ENCODE measurements at regions not wholly inside any gene's neighbourhood (a gene's known extent, or its start where the extent isn't known, plus 50 kb on each side); places are given as distances from the start of the nearest gene placed in this dataset.
A peak's percentile ranks its signal among the peaks of the same experiment; 100 is the strongest.

- Mint-ChIP-seq H3K36me3 (ENCODE audit: low read depth) (no peaks in the 10 kb centered on the region), H3K4me1 (ENCODE audit: low read depth) (no peaks in the 10 kb centered on the region), H3K27me3 (ENCODE audit: low read depth) (no peaks in the 10 kb centered on the region), H3K27ac (ENCODE audit: unreplicated experiment) (no peak overlapping the region), H3K4me3 (ENCODE audit: unreplicated experiment) (no peak overlapping the region), H3K9me3 (ENCODE audit: low read depth) (peaks cover 5% of the 10 kb centered on the region)
- no peak for DNase-seq (ENCODE audit: low spot score)
- TF ChIP-seq, protein P1, sequence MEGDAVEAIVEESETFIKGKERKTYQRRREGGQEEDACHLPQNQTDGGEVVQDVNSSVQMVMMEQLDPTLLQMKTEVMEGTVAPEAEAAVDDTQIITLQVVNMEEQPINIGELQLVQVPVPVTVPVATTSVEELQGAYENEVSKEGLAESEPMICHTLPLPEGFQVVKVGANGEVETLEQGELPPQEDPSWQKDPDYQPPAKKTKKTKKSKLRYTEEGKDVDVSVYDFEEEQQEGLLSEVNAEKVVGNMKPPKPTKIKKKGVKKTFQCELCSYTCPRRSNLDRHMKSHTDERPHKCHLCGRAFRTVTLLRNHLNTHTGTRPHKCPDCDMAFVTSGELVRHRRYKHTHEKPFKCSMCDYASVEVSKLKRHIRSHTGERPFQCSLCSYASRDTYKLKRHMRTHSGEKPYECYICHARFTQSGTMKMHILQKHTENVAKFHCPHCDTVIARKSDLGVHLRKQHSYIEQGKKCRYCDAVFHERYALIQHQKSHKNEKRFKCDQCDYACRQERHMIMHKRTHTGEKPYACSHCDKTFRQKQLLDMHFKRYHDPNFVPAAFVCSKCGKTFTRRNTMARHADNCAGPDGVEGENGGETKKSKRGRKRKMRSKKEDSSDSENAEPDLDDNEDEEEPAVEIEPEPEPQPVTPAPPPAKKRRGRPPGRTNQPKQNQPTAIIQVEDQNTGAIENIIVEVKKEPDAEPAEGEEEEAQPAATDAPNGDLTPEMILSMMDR (IDR thresholded peaks at IDR 0.05), result no peak
These were observed 160.9 kb downstream of the FGF9 start for GRCh38 chr13:21831654-21832324.

GRCh38 chr13:21833921-21834320 lies 163.0 kb downstream of the FGF9 start:
- Mint-ChIP-seq H3K4me1 (ENCODE audit: low read depth) (peaks cover 9% of the 10 kb centered on the region), H3K27ac (ENCODE audit: unreplicated experiment) (no peak overlapping the region), H3K4me3 (ENCODE audit: unreplicated experiment) (no peak overlapping the region), H3K27me3 (ENCODE audit: low read depth) (no peaks in the 10 kb centered on the region), H3K9me3 (ENCODE audit: low read depth) (peaks cover 5% of the 10 kb centered on the region), H3K36me3 (ENCODE audit: low read depth) (no peaks in the 10 kb centered on the region)
- TF ChIP-seq, protein P1 (IDR thresholded peaks at IDR 0.05), result no peak
- DNase-seq (ENCODE audit: low spot score), result no peak

- Mint-ChIP-seq H3K9me3 (ENCODE audit: low read depth) (peaks cover 5% of the 10 kb centered on the region), H3K27me3 (ENCODE audit: low read depth) (no peaks in the 10 kb centered on the region), H3K4me3 (ENCODE audit: unreplicated experiment) (no peak overlapping the region), H3K4me1 (ENCODE audit: low read depth) (peaks cover 10% of the 10 kb centered on the region), H3K36me3 (ENCODE audit: low read depth) (no peaks in the 10 kb centered on the region), H3K27ac (ENCODE audit: unreplicated experiment) (no peak overlapping the region)
- no peak for DNase-seq (ENCODE audit: low spot score)
- TF ChIP-seq, protein P1 (IDR thresholded peaks at IDR 0.05), result no peak
These were observed 163.6 kb downstream of the FGF9 start for GRCh38 chr13:21834521-21834920.

DNA sequence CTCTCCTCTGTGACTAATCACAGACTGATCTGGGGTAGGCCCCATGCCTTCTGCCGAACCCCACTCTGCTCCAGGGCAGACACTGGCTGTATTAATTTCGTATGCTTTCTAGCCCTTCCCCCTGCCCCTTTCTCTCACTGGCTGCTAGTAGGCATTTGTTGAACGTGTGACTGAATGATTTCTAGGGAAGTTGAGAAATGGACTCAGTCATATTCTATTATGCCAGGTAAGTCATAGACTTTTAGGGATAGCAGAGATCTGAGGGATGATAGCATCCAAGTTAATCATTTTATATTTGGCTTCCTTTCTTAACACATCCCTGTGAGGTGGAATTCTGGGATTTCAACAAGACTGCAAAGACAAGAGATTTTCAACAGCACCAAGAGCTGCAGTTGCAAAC lies 166.4 kb downstream of the FGF9 start:
- no peak overlapping the region for H3K4me3 Mint-ChIP-seq (ENCODE audit: unreplicated experiment)
- H3K36me3 Mint-ChIP-seq (ENCODE audit: low read depth), result no peaks in the 10 kb centered on the region
- DNase-seq (ENCODE audit: low spot score), result no peak
- no peaks in the 10 kb centered on the region for H3K27me3 Mint-ChIP-seq (ENCODE audit: low read depth)
- peaks cover 2% of the 10 kb centered on the region for H3K9me3 Mint-ChIP-seq (ENCODE audit: low read depth)
- TF ChIP-seq, protein P1 (IDR thresholded peaks at IDR 0.05), result no peak
- H3K4me1 Mint-ChIP-seq (ENCODE audit: low read depth), result peaks cover 10% of the 10 kb centered on the region
- no peak overlapping the region for H3K27ac Mint-ChIP-seq (ENCODE audit: unreplicated experiment)

DNA sequence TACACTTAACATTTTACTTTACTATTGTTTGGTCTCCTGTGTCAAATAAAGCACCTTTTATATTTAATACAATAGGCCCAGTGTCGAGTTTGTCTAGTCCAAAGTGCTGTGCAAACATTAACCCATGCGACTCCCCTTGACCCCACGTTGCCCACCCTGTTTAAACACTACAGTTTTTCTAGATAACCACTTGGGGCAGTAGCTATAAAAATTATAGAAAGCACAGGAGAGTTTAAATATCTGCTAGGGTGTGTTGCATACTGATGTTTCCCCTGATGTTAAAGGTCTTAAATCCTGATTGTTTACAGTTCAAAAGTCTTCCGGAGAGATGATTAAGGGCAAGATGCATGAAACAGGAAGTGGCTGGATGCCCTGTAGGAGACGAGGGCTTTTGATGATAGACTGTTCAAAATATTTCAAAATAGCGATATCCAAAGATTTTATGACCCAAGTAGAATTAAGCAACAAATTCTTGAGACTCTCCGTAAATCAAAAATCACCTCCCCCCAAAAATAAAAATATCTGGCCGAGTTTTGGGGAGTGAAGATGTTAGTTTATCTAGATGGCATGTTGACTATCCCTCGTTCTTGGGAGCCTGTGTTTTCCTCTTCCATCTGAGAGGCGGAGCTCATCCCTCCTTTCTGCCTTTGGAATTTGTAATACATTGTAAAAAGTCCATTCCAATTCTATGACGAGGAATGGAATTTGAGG lies 167.1 kb downstream of the FGF9 start:
- TF ChIP-seq, protein P1 (IDR thresholded peaks at IDR 0.05), result peak; percentile 33
- Mint-ChIP-seq H3K36me3 (ENCODE audit: low read depth) (no peaks in the 10 kb centered on the region), H3K4me3 (ENCODE audit: unreplicated experiment) (no peak overlapping the region), H3K27ac (ENCODE audit: unreplicated experiment) (peak overlapping the region; percentile 14), H3K27me3 (ENCODE audit: low read depth) (no peaks in the 10 kb centered on the region), H3K4me1 (ENCODE audit: low read depth) (peaks cover 10% of the 10 kb centered on the region), H3K9me3 (ENCODE audit: low read depth) (peaks cover 1% of the 10 kb centered on the region)
- no peak for DNase-seq (ENCODE audit: low spot score)
